HL-60 (cell line): ENCODE measurements at regions not wholly inside any gene's neighbourhood (a gene's known extent, or its start where the extent isn't known, plus 50 kb on each side); places are given as distances from the start of the nearest gene placed in this dataset.

Experiments
- DNase-seq, 2 experiments: peaks; one replicate each; pipeline ENCODE4 v3.0.0-alpha.2; 2010 to 2020; ENCODE audit warnings: low read depth in 1 of 2, low spot score in 1 of 2
- H3K27ac ChIP-seq: fragments of 250-450 bp; sonication (Bioruptor Pico); replicated peaks from 2 replicates; pipeline ENCODE4 v1.5.1; 2020; ENCODE audit warnings: mild to moderate bottlenecking, moderate library complexity
- H3K27me3 ChIP-seq: fragments of 250-450 bp; sonication (Bioruptor Pico); 2 replicates; pipeline ENCODE4 v1.5.1; 2021; ENCODE audit warnings: mild to moderate bottlenecking, moderate library complexity; ENCODE audit not compliant: insufficient read depth, poor library complexity, severe bottlenecking
- H3K4me3 ChIP-seq: replicated peaks from 2 replicates; pipeline ENCODE4 v1.5.1; 2011; ENCODE audit warnings: mild to moderate bottlenecking, control low read depth, low read length; ENCODE audit not compliant: insufficient read depth
- GABPA ChIP-seq: IDR thresholded peaks from 2 replicates; pipeline ENCODE4 v1.6.1; 2012; ENCODE audit warnings: low read depth
- POLR2AphosphoS5 ChIP-seq: IDR thresholded peaks from 2 replicates; pipeline ENCODE4 v1.6.1; 2012; ENCODE audit warnings: low read depth
- SPI1 ChIP-seq: IDR thresholded peaks from 2 replicates; pipeline ENCODE4 v1.6.1; 2012; ENCODE audit warnings: low read depth, mild to moderate bottlenecking, borderline replicate concordance
- TF ChIP-seq, protein P1 (sequence below): IDR thresholded peaks from 2 replicates; pipeline ENCODE4 v1.6.1; 2012; ENCODE audit warnings: low read depth; ENCODE audit not compliant: insufficient replicate concordance
- TF ChIP-seq, protein P2 (sequence below): IDR thresholded peaks from one replicate; pipeline ENCODE4 v1.5.1; 2011; ENCODE audit warnings: low read length, control low read depth, inconsistent platforms; ENCODE audit not compliant: insufficient read depth

DNA sequence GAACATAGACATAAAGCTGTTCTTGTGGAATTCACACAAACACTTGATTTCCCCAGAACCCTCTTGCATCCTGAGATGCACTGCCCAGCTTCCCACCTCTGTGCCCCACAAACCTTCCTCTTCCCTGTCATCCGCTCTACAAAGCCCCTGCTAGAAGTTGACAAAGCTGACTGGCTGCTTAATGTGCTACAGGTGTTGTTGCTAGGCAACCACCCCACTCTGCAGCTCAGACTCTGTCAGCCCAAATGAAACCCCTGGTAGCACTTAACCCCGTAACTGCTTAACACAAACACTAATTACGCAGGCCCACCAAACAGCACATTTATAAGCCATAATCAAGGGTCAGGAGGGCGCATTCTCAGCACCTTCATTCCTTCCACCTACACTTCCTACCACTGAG is 172.0 kb upstream of the CADM1 start:
- Histone ChIP-seq H3K4me3 (no peak overlapping the region), H3K27ac (no peak overlapping the region), H3K27me3 (no peaks in the 10 kb centered on the region)
- no peak for DNase-seq
- TF ChIP-seq SPI1 (no peak), GABPA (no peak), POLR2AphosphoS5 (no peak)
- TF ChIP-seq, protein P1, sequence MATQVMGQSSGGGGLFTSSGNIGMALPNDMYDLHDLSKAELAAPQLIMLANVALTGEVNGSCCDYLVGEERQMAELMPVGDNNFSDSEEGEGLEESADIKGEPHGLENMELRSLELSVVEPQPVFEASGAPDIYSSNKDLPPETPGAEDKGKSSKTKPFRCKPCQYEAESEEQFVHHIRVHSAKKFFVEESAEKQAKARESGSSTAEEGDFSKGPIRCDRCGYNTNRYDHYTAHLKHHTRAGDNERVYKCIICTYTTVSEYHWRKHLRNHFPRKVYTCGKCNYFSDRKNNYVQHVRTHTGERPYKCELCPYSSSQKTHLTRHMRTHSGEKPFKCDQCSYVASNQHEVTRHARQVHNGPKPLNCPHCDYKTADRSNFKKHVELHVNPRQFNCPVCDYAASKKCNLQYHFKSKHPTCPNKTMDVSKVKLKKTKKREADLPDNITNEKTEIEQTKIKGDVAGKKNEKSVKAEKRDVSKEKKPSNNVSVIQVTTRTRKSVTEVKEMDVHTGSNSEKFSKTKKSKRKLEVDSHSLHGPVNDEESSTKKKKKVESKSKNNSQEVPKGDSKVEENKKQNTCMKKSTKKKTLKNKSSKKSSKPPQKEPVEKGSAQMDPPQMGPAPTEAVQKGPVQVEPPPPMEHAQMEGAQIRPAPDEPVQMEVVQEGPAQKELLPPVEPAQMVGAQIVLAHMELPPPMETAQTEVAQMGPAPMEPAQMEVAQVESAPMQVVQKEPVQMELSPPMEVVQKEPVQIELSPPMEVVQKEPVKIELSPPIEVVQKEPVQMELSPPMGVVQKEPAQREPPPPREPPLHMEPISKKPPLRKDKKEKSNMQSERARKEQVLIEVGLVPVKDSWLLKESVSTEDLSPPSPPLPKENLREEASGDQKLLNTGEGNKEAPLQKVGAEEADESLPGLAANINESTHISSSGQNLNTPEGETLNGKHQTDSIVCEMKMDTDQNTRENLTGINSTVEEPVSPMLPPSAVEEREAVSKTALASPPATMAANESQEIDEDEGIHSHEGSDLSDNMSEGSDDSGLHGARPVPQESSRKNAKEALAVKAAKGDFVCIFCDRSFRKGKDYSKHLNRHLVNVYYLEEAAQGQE, result no peak
- TF ChIP-seq, protein P2, sequence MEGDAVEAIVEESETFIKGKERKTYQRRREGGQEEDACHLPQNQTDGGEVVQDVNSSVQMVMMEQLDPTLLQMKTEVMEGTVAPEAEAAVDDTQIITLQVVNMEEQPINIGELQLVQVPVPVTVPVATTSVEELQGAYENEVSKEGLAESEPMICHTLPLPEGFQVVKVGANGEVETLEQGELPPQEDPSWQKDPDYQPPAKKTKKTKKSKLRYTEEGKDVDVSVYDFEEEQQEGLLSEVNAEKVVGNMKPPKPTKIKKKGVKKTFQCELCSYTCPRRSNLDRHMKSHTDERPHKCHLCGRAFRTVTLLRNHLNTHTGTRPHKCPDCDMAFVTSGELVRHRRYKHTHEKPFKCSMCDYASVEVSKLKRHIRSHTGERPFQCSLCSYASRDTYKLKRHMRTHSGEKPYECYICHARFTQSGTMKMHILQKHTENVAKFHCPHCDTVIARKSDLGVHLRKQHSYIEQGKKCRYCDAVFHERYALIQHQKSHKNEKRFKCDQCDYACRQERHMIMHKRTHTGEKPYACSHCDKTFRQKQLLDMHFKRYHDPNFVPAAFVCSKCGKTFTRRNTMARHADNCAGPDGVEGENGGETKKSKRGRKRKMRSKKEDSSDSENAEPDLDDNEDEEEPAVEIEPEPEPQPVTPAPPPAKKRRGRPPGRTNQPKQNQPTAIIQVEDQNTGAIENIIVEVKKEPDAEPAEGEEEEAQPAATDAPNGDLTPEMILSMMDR, result no peak

DNA sequence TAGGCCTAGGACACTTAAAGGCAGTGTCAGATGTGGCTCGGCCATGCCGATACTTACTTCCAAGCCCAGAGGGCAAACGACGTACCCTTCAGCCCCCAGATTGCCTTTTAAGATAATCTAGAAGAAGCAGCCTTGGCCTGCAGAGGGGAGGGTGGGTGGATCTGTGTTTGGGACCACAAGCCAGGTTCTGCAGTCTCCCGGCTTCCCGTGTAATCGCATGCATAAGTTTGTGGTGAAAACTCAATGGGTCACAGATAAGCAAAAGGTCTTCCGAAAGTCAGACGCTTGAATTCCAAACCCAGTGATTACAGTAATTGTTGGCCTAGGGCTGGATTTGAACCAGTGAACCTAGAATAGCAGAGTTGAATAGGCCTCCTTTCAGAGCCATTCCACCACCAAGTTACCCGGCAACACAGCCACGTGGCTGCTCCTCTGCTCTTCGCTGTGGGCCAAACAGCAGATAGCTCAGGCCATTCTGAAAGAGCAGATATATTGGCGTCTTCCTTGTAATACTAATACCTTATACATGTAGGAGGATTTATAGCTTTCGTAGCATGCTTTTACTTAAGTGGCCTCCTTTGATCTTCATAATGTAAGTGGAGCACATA is 170.8 kb upstream of the CADM1 start:
- DNase-seq, result no peak
- no peak overlapping the region for H3K27ac ChIP-seq
- TF ChIP-seq, protein P2, result no peak
- TF ChIP-seq GABPA (no peak), POLR2AphosphoS5 (no peak), SPI1 (no peak)
- TF ChIP-seq, protein P1, result no peak
- H3K27me3 ChIP-seq, result no peaks in the 10 kb centered on the region
- H3K4me3 ChIP-seq, result no peak overlapping the region

DNA sequence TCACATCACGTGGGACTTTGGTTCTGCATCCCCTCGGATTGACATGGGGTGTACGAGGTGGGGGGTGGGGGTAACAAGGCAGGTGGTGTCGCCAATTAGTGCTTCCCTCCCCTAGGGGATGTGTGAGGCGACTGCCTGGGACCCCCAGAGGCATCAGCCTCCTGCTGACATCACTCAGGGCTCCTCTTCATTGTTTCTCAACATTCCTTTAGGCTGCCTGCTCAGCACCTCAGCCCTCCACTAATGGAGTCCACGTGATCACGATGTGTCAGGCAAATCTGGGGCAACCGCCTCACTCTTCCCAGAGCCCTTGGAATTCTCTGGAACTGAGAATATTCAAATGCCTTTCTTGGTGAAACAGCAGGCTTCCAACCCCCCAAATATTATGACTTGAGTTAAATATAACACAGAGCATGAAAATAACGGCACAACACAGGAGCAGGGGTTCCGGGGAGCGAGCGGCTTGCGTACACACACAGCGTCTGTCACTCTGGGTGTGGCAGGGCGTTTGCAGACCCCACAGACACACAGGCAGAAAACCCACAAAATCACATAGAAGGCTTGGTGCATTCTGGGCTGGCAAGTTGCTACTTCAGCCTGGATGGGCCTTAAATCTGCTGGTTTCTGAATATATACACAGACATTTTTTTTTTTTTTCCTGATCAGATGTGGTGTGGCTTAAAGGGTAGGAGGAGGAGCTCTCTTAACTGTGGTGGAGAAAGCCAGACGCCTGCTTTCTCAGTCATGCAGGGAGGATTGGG is 170.1 kb upstream of the CADM1 start:
- Histone ChIP-seq H3K27ac (no peak overlapping the region), H3K4me3 (no peak overlapping the region), H3K27me3 (no peaks in the 10 kb centered on the region)
- no peak for DNase-seq
- TF ChIP-seq SPI1 (no peak), POLR2AphosphoS5 (no peak), GABPA (no peak)
- TF ChIP-seq, protein P1, result no peak
- TF ChIP-seq, protein P2, result no peak
